Stomach (tissue), 8 donors: ENCODE measurements at regions not wholly inside any gene's neighbourhood (a gene's known extent, or its start where the extent isn't known, plus 50 kb on each side); places are given as distances from the start of the nearest gene placed in this dataset.

Source experiments
- DNase-seq, 2 donors: peaks; one replicate each; pipeline versions ENCODE4 v3.0.0 to v3.0.0-alpha.2; 2013 to 2019
- H3K27ac ChIP-seq, 5 donors: fragments of 200-600 bp in 4 of 5; sonication (generic) in 4 of 5; one replicate each; pipeline ENCODE4 v1.5.1; 2013 to 2019; ENCODE audit warnings: mild to moderate bottlenecking in 1 of 5, moderate library complexity in 1 of 5
- H3K27me3 ChIP-seq, 3 donors: fragments of 200-600 bp; sonication (generic); one replicate each; pipeline ENCODE4 v1.5.1; 2017 to 2019; ENCODE audit warnings: mixed run types in 1 of 3
- H3K36me3 ChIP-seq, 4 donors: fragments of 200-600 bp; sonication (generic); 1 replicate in 3 of 4; 2 replicates in 1 of 4; pipeline ENCODE4 v1.5.1; 2016 to 2019
- H3K4me1 ChIP-seq, 4 donors: fragments of 200-600 bp; sonication (generic); one replicate each; pipeline ENCODE4 v1.5.1; 2016 to 2019
- H3K4me3 ChIP-seq, 4 donors: fragments of 200-600 bp; sonication (generic) in 3 of 4; one replicate each; pipeline ENCODE4 v1.5.1; 2016 to 2019; ENCODE audit warnings: mild to moderate bottlenecking in 1 of 4
- H3K9me3 ChIP-seq, 4 donors: fragments of 200-600 bp; sonication (generic); one replicate each; pipeline ENCODE4 v1.5.1; 2016 to 2019
- CTCF ChIP-seq, 7 experiments: fragments of 450-650 bp in 4 of 7; fragments of 200-600 bp in 3 of 7; sonication (generic) in 3 of 7; IDR thresholded peaks; one replicate each; pipeline ENCODE4 v1.5.1; 2016 to 2019; ENCODE audit warnings: antibody characterized with exemption in 7 of 7, control low read depth in 2 of 7, mild to moderate bottlenecking in 1 of 7
- EP300 ChIP-seq: sonication (generic); formaldehyde crosslinking; IDR thresholded peaks from one replicate; pipeline ENCODE4 v1.6.1; 2017; ENCODE audit warnings: antibody characterized with exemption
- POLR2A ChIP-seq, 4 donors: fragments of 450-650 bp; IDR thresholded peaks; one replicate each; pipeline ENCODE4 v1.6.1; 2016; ENCODE audit warnings: antibody characterized with exemption in 4 of 4, control low read depth in 2 of 4, mild to moderate bottlenecking in 1 of 4, moderate library complexity in 1 of 4
- POLR2AphosphoS5 ChIP-seq, 3 donors: sonication (generic); formaldehyde crosslinking; IDR thresholded peaks; one replicate each; pipeline ENCODE4 v1.6.1; 2016; ENCODE audit warnings: antibody characterized with exemption in 3 of 3
- WGBS, 5 donors: extraction: QIAGEN DNeasy Blood & Tissue Kit in 3 of 5; methylation state at CpG; one replicate each; pipeline versions ENCODE4 v1.1.5 to v1.1.7; 2013 to 2018; 5-methylcytosine and 5-hydroxymethylcytosine counted together
- intact Hi-C: fragments of 100-400 bp; cut with DNase I; formaldehyde crosslinking; loops from one replicate; pipeline ENCODE4 v1.15.1; 2023; ENCODE audit warnings: low total_unique reads
- donor health status: healthy with polysubstance abuse.
- donor health status: Bipolar disorder and iron deficiency.
- donor health status: healthy.

GRCh38 chr2:162934191-162934590, 95.6 kb upstream of the KCNH7 start:
- Histone ChIP-seq H3K9me3 (peaks cover 0 to 16% (median 9%) of the 10 kb centered on the region in 4 donors), H3K4me1 (no peaks in the 10 kb centered on the region), H3K27ac (no peak overlapping the region), H3K4me3 (no peak overlapping the region), H3K27me3 (no peaks in the 10 kb centered on the region), H3K36me3 (no peaks in the 10 kb centered on the region)
- no peak for TF ChIP-seq EP300
- no peak for TF ChIP-seq CTCF (IDR thresholded peaks at IDR 0.05)
- no peak for TF ChIP-seq POLR2AphosphoS5 (IDR thresholded peaks at IDR 0.05)
- no peak for TF ChIP-seq POLR2A (IDR thresholded peaks at IDR 0.05)
- intact Hi-C loops, result no loop called here
- DNase-seq, result no peak

GRCh38 chr2:162932416-162932815, 93.8 kb upstream of the KCNH7 start:
- no peak for DNase-seq
- no peak overlapping the region for H3K27ac ChIP-seq
- no peaks in the 10 kb centered on the region for H3K27me3 ChIP-seq
- no peaks in the 10 kb centered on the region for H3K4me1 ChIP-seq
- H3K4me3 ChIP-seq, result no peak overlapping the region
- H3K9me3 ChIP-seq, result peaks cover 0 to 6% (median 0%) of the 10 kb centered on the region in 4 donors
- no peaks in the 10 kb centered on the region for H3K36me3 ChIP-seq
- TF ChIP-seq POLR2AphosphoS5 (IDR thresholded peaks at IDR 0.05) (no peak), EP300 (no peak), POLR2A (IDR thresholded peaks at IDR 0.05) (no peak), CTCF (IDR thresholded peaks at IDR 0.05) (no peak)
- intact Hi-C loops, result no loop called here

- Histone ChIP-seq H3K4me1 (no peaks in the 10 kb centered on the region), H3K27me3 (no peaks in the 10 kb centered on the region), H3K4me3 (no peak overlapping the region), H3K9me3 (no peaks in the 10 kb centered on the region), H3K27ac (no peak overlapping the region), H3K36me3 (no peaks in the 10 kb centered on the region)
- no peak for TF ChIP-seq POLR2AphosphoS5 (IDR thresholded peaks at IDR 0.05)
- TF ChIP-seq POLR2A (IDR thresholded peaks at IDR 0.05), result no peak
- no peak for TF ChIP-seq CTCF (IDR thresholded peaks at IDR 0.05)
- TF ChIP-seq EP300, result no peak
- intact Hi-C loops, result no loop called here
- 51 to 72% (median 64%) methylated on average over 5 of the region's 5 CpGs for WGBS, 5 donors
- no peak for DNase-seq
These were observed 91.0 kb upstream of the KCNH7 start for GRCh38 chr2:162929571-162929970.

GRCh38 chr2:162928356-162928755, 89.8 kb upstream of the KCNH7 start:
- TF ChIP-seq CTCF (IDR thresholded peaks at IDR 0.05), result no peak
- no peak for TF ChIP-seq EP300
- TF ChIP-seq POLR2A (IDR thresholded peaks at IDR 0.05), result no peak
- TF ChIP-seq POLR2AphosphoS5 (IDR thresholded peaks at IDR 0.05), result no peak
- Histone ChIP-seq H3K9me3 (no peaks in the 10 kb centered on the region), H3K4me3 (no peak overlapping the region), H3K27me3 (no peaks in the 10 kb centered on the region), H3K27ac (no peak overlapping the region), H3K4me1 (no peaks in the 10 kb centered on the region), H3K36me3 (no peaks in the 10 kb centered on the region)
- DNase-seq, result no peak
- intact Hi-C loops, result no loop called here
- 40 to 46% (median 44%) methylated on average over 2 of the region's 2 CpGs for WGBS, 5 donors
